GM12878 (cell line): ENCODE measurements at regions not wholly inside any gene's neighbourhood (a gene's known extent, or its start where the extent isn't known, plus 50 kb on each side); places are given as distances from the start of the nearest gene placed in this dataset.

Experiments used
- ATAC-seq: fragments of 200-7000 bp; cut with Tn5 transposase; 3 replicates; pipeline ENCODE4 v1.9.1; 2020; ENCODE audit warnings: mild to moderate bottlenecking, moderate library complexity
- BruUV-seq: library from RNA; stranded (reverse); fragments of 400-500 nt; replicated peaks from 2 replicates; lab custom pipeline; 2021; lab: Mats Ljungman, UMichigan
- CTCF ChIA-PET: fragments of 300-600 bp; sonication (Branson Sonifier 250); formaldehyde crosslinking; extraction: SDS; loops from one replicate; lab custom pipeline; 2021; ENCODE audit warnings: inconsistent platforms; lab: Yijun Ruan, JAX
- POLR2A ChIA-PET: fragments of 350-600 bp; formaldehyde crosslinking; extraction: SDS; loops from one replicate; lab custom pipeline; 2021; ENCODE audit warnings: inconsistent platforms; lab: Charles Lee
- RAD21 ChIA-PET: fragments of 300-600 bp; sonication (Branson Sonifier 250); formaldehyde crosslinking; loops from one replicate; lab custom pipeline; 2023; ENCODE audit warnings: antibody characterized with exemption; ENCODE audit not compliant: unreplicated experiment; lab: Charles Lee
- SMC1A ChIA-PET: fragments of 300-600 bp; sonication (Branson Sonifier 250); formaldehyde crosslinking; loops from one replicate; lab custom pipeline; 2023; ENCODE audit not compliant: unreplicated experiment, uncharacterized antibody; lab: Charles Lee
- DNase-seq: peaks from one replicate; pipeline ENCODE4 v3.0.0-alpha.2; 2011; ENCODE audit warnings: low read depth, low spot score
- FAIRE-seq: peaks from 3 replicates; lab custom pipeline; 2011; peaks lifted over from hg19 to GRCh38; lab: Jason Lieb, UNC
- H2AFZ ChIP-seq: 2 replicates; pipeline ENCODE4 v1.6.0; 2011; ENCODE audit warnings: low read depth, low read length, control low read depth; ENCODE audit not compliant: control insufficient read depth
- H3K27ac ChIP-seq: 2 replicates; pipeline ENCODE4 v1.5.1; 2011; ENCODE audit warnings: control low read depth; ENCODE audit not compliant: control insufficient read depth, insufficient read depth
- H3K27me3 ChIP-seq, 2 experiments: replicated peaks in 1 of 2; 2 replicates each; pipeline versions ENCODE4 v1.6.0 to v1.6.1; 2011; ENCODE audit warnings: low read length in 1 of 2; ENCODE audit not compliant: control insufficient read depth in 2 of 2, insufficient read depth in 2 of 2
- H3K36me3 ChIP-seq, 2 experiments: 2 replicates each; pipeline ENCODE4 v1.5.1; 2011; ENCODE audit warnings: low read length in 1 of 2; ENCODE audit not compliant: control insufficient read depth in 2 of 2, insufficient read depth in 2 of 2
- H3K4me1 ChIP-seq: 2 replicates; pipeline ENCODE4 v1.6.1; 2011; ENCODE audit warnings: mild to moderate bottlenecking, low read length, moderate library complexity, mixed read lengths; ENCODE audit not compliant: control insufficient read depth, insufficient read depth
- H3K4me2 ChIP-seq: 2 replicates; pipeline ENCODE4 v1.6.0; 2011; ENCODE audit warnings: control low read depth; ENCODE audit not compliant: control insufficient read depth, insufficient read depth
- H3K4me3 ChIP-seq: fragments of 200-600 bp; sonication (generic); 2 replicates; pipeline ENCODE4 v1.5.1; 2016
- H3K79me2 ChIP-seq: 2 replicates; pipeline ENCODE4 v1.6.0; 2011; ENCODE audit warnings: low read length; ENCODE audit not compliant: control insufficient read depth, insufficient read depth
- H3K9ac ChIP-seq: 2 replicates; pipeline ENCODE4 v1.8.0; 2011; ENCODE audit warnings: low read length, control low read depth, mixed read lengths; ENCODE audit not compliant: control insufficient read depth, insufficient read depth
- H3K9me3 ChIP-seq: replicated peaks from 3 replicates; pipeline ENCODE4 v1.5.1; 2011; ENCODE audit warnings: mild to moderate bottlenecking, low read length; ENCODE audit not compliant: control insufficient read depth, insufficient read depth
- H4K20me1 ChIP-seq: 2 replicates; pipeline ENCODE4 v1.6.0; 2011; ENCODE audit not compliant: control insufficient read depth, insufficient read depth
- CBFB ChIP-seq: IDR thresholded peaks from 2 replicates; pipeline ENCODE4 v1.6.1; 2016; ENCODE audit warnings: antibody characterized with exemption, low read depth
- CREB1 ChIP-seq: IDR thresholded peaks from 2 replicates; pipeline ENCODE4 v1.6.1; 2012; ENCODE audit warnings: low read depth, mild to moderate bottlenecking, inconsistent platforms
- EED ChIP-seq: sonication (generic); IDR thresholded peaks from 2 replicates; pipeline ENCODE4 v1.6.1; 2016; ENCODE audit warnings: antibody characterized with exemption, low read depth
- EGR1 ChIP-seq, 2 experiments: IDR thresholded peaks; 1 replicate in 1 of 2; 2 replicates in 1 of 2; pipeline ENCODE4 v1.6.1; 2011 to 2012; ENCODE audit warnings: low read depth in 2 of 2, low read length in 2 of 2, borderline replicate concordance in 1 of 2, mild to moderate bottlenecking in 1 of 2, moderate library complexity in 1 of 2
- FOS ChIP-seq: IDR thresholded peaks from 3 replicates; pipeline ENCODE4 v1.6.1; 2011; ENCODE audit warnings: borderline replicate concordance; ENCODE audit not compliant: insufficient read length; ENCODE audit errors: extremely low read depth
- MTA2 ChIP-seq: fragments of 450-650 bp; IDR thresholded peaks from 2 replicates; pipeline ENCODE4 v1.6.1; 2016; ENCODE audit warnings: low read depth, mild to moderate bottlenecking, moderate library complexity
- POLR2A ChIP-seq: IDR thresholded peaks from 2 replicates; pipeline ENCODE4 v1.6.1; 2011; ENCODE audit warnings: low read depth, mild to moderate bottlenecking, low read length
- SRF ChIP-seq, 2 experiments: IDR thresholded peaks; 2 replicates each; pipeline ENCODE4 v1.6.1; 2011; ENCODE audit warnings: low read depth in 2 of 2, low read length in 2 of 2, mild to moderate bottlenecking in 1 of 2, moderate library complexity in 1 of 2
- TBL1XR1 ChIP-seq: IDR thresholded peaks from 2 replicates; pipeline ENCODE4 v1.6.1; 2012; ENCODE audit warnings: low read depth, low read length, improper control_type of control experiment
- WGBS: methylation state at CpG from one replicate; pipeline ENCODE4 v1.1.6; 2016; ENCODE audit warnings: low lambda C conversion rate; ENCODE audit not compliant: insufficient replicate concordance, insufficient coverage; ENCODE audit errors: missing lambda C conversion rate; 5-methylcytosine and 5-hydroxymethylcytosine counted together
- in situ Hi-C: fragments of 300-500 bp; cut with MboI; formaldehyde crosslinking; loops from 9 replicates; pipeline ENCODE4 v1.14.3; 2018; ENCODE audit warnings: mixed read lengths
- intact Hi-C: fragments of 100-400 bp; cut with micrococcal nuclease; formaldehyde crosslinking; loops from one replicate; pipeline ENCODE4 v1.14.2; 2022; ENCODE audit not compliant: unreplicated experiment
- TF ChIP-seq, protein P1 (sequence below): fragments of 450-650 bp; IDR thresholded peaks from 2 replicates; pipeline ENCODE4 v1.6.1; 2018; ENCODE audit warnings: mild to moderate bottlenecking, low read depth, moderate library complexity; ENCODE audit not compliant: partially characterized antibody
- TF ChIP-seq, protein P2 (sequence below): fragments of 450-650 bp; IDR thresholded peaks from 2 replicates; pipeline ENCODE4 v1.6.1; 2017; ENCODE audit warnings: mild to moderate bottlenecking, low read depth, inconsistent platforms; ENCODE audit not compliant: poor library complexity, severe bottlenecking
- TF ChIP-seq, protein P3 (sequence below): fragments of 450-650 bp; IDR thresholded peaks from 2 replicates; pipeline ENCODE4 v1.6.1; 2017; ENCODE audit warnings: mild to moderate bottlenecking, moderate library complexity
- TF ChIP-seq, protein P4 (sequence below): IDR thresholded peaks from 2 replicates; pipeline ENCODE4 v1.6.1; 2011; ENCODE audit warnings: borderline replicate concordance, low read depth, mild to moderate bottlenecking, moderate library complexity, low read length; ENCODE audit not compliant: insufficient read depth, poor library complexity, severe bottlenecking

DNA sequence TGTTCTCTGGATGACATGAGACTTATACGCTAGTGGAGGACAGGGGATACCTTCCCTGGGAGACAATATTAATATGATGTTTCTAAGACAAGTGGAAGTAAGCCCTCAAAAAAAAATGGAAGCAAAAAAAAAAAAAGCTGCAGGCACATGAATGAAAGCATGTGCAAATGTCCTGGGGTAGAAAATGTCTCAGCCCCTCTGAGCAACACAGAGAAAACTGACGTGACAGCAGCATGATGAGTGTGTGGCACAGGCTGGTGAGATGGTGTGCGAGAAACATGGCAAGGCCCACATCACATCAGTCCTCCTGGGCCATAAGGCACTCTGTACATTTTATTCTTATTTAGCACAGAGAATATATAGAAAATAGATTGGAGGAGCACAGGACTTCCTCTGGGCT is 254.7 kb upstream of the PFKP start:
- no peak overlapping the region for H3K9ac ChIP-seq
- H3K4me2 ChIP-seq: no peak overlapping the region
- H3K27ac ChIP-seq: no peak overlapping the region
- no peak for DNase-seq
- no peaks in the 10 kb centered on the region for H3K4me1 ChIP-seq
- ChIA-PET CTCF (no interaction called here), POLR2A (no interaction called here), RAD21 (no interaction called here), SMC1A (no interaction called here)
- no peak overlapping the region for H3K4me3 ChIP-seq
- ATAC-seq: no peak
- no peaks in the 10 kb centered on the region for H3K9me3 ChIP-seq
- no peaks in the 10 kb centered on the region for H3K79me2 ChIP-seq
- intact Hi-C loops (no loop called here), in situ Hi-C loops (no loop called here)
- WGBS: 29% methylated on average over 3 of the region's 3 CpGs
- H3K27me3 ChIP-seq: no peaks in the 10 kb centered on the region
- H4K20me1 ChIP-seq: no peaks in the 10 kb centered on the region
- no peak for FAIRE-seq
- H3K36me3 ChIP-seq: no peaks in the 10 kb centered on the region
- H2AFZ ChIP-seq: no peak overlapping the region
- BruUV-seq: no TSS peak
- TF ChIP-seq, protein P1, sequence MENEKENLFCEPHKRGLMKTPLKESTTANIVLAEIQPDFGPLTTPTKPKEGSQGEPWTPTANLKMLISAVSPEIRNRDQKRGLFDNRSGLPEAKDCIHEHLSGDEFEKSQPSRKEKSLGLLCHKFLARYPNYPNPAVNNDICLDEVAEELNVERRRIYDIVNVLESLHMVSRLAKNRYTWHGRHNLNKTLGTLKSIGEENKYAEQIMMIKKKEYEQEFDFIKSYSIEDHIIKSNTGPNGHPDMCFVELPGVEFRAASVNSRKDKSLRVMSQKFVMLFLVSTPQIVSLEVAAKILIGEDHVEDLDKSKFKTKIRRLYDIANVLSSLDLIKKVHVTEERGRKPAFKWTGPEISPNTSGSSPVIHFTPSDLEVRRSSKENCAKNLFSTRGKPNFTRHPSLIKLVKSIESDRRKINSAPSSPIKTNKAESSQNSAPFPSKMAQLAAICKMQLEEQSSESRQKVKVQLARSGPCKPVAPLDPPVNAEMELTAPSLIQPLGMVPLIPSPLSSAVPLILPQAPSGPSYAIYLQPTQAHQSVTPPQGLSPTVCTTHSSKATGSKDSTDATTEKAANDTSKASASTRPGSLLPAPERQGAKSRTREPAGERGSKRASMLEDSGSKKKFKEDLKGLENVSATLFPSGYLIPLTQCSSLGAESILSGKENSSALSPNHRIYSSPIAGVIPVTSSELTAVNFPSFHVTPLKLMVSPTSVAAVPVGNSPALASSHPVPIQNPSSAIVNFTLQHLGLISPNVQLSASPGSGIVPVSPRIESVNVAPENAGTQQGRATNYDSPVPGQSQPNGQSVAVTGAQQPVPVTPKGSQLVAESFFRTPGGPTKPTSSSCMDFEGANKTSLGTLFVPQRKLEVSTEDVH: no peak
- TF ChIP-seq, protein P2, sequence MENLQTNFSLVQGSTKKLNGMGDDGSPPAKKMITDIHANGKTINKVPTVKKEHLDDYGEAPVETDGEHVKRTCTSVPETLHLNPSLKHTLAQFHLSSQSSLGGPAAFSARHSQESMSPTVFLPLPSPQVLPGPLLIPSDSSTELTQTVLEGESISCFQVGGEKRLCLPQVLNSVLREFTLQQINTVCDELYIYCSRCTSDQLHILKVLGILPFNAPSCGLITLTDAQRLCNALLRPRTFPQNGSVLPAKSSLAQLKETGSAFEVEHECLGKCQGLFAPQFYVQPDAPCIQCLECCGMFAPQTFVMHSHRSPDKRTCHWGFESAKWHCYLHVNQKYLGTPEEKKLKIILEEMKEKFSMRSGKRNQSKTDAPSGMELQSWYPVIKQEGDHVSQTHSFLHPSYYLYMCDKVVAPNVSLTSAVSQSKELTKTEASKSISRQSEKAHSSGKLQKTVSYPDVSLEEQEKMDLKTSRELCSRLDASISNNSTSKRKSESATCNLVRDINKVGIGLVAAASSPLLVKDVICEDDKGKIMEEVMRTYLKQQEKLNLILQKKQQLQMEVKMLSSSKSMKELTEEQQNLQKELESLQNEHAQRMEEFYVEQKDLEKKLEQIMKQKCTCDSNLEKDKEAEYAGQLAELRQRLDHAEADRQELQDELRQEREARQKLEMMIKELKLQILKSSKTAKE: no peak
- TF ChIP-seq CREB1 (no peak), MTA2 (no peak), EED (no peak), CBFB (no peak), SRF (IDR thresholded peaks at IDR 0.05; ENCODE audit: low read depth in 2 of 2, low read length in 2 of 2) (no peak), POLR2A (no peak), TBL1XR1 (no peak), EGR1 (IDR thresholded peaks at IDR 0.05; ENCODE audit: borderline replicate concordance in 1 of 2, low read depth in 2 of 2, low read length in 2 of 2) (no peak), FOS (no peak)
- TF ChIP-seq, protein P3, sequence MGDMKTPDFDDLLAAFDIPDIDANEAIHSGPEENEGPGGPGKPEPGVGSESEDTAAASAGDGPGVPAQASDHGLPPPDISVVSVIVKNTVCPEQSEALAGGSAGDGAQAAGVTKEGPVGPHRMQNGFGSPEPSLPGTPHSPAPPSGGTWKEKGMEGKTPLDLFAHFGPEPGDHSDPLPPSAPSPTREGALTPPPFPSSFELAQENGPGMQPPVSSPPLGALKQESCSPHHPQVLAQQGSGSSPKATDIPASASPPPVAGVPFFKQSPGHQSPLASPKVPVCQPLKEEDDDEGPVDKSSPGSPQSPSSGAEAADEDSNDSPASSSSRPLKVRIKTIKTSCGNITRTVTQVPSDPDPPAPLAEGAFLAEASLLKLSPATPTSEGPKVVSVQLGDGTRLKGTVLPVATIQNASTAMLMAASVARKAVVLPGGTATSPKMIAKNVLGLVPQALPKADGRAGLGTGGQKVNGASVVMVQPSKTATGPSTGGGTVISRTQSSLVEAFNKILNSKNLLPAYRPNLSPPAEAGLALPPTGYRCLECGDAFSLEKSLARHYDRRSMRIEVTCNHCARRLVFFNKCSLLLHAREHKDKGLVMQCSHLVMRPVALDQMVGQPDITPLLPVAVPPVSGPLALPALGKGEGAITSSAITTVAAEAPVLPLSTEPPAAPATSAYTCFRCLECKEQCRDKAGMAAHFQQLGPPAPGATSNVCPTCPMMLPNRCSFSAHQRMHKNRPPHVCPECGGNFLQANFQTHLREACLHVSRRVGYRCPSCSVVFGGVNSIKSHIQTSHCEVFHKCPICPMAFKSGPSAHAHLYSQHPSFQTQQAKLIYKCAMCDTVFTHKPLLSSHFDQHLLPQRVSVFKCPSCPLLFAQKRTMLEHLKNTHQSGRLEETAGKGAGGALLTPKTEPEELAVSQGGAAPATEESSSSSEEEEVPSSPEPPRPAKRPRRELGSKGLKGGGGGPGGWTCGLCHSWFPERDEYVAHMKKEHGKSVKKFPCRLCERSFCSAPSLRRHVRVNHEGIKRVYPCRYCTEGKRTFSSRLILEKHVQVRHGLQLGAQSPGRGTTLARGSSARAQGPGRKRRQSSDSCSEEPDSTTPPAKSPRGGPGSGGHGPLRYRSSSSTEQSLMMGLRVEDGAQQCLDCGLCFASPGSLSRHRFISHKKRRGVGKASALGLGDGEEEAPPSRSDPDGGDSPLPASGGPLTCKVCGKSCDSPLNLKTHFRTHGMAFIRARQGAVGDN: no peak
- TF ChIP-seq, protein P4, sequence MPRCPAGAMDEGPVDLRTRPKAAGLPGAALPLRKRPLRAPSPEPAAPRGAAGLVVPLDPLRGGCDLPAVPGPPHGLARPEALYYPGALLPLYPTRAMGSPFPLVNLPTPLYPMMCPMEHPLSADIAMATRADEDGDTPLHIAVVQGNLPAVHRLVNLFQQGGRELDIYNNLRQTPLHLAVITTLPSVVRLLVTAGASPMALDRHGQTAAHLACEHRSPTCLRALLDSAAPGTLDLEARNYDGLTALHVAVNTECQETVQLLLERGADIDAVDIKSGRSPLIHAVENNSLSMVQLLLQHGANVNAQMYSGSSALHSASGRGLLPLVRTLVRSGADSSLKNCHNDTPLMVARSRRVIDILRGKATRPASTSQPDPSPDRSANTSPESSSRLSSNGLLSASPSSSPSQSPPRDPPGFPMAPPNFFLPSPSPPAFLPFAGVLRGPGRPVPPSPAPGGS: no peak
